ENCODE measurements at regions not wholly inside any gene's neighbourhood (a gene's known extent, or its start where the extent isn't known, plus 50 kb on each side); places are given as distances from the start of the nearest gene placed in this dataset.

- Histone ChIP-seq H3K9me3 (ENCODE audit: control insufficient read depth in 2 of 2, insufficient read depth in 1 of 2, low read depth in 1 of 2, low read length in 1 of 2) (peaks cover 0 to 3% of the 10 kb centered on the region in 2 donors), H3K36me3 (ENCODE audit: control insufficient read depth in 3 of 3, insufficient read depth in 2 of 3, low read depth in 1 of 3, low read length in 3 of 3) (no peaks in the 10 kb centered on the region), H3K4me1 (ENCODE audit: control insufficient read depth in 3 of 3, insufficient read depth in 2 of 3, low read depth in 1 of 3, low read length in 2 of 3) (no peaks in the 10 kb centered on the region), H3K27me3 (ENCODE audit: control insufficient read depth in 3 of 3, insufficient read depth in 3 of 3, low read length in 3 of 3) (no peaks in the 10 kb centered on the region), H3K4me3 (ENCODE audit: low read depth in 1 of 3, low read length in 3 of 3) (no peak overlapping the region), H3K27ac (ENCODE audit: low read depth in 1 of 3, low read length in 2 of 3) (no peak overlapping the region)
- DNase-seq (no peak), FAIRE-seq (no peak)
- 82 to 88% (median 83%) methylated on average over 6 of the region's 6 CpGs for WGBS, 3 donors
Measured at GRCh38 chr10:33942508-33942907, 608.0 kb upstream of the NRP1 start.

- FAIRE-seq = no peak
Measured at GRCh38 chr10:33939892-33940291, 605.4 kb upstream of the NRP1 start.

GRCh38 chr10:33939410-33939809 lies 604.9 kb upstream of the NRP1 start:
- Histone ChIP-seq H3K4me3 (ENCODE audit: low read depth in 1 of 3, low read length in 3 of 3) (no peak overlapping the region), H3K27ac (ENCODE audit: low read depth in 1 of 3, low read length in 2 of 3) (no peak overlapping the region), H3K36me3 (ENCODE audit: control insufficient read depth in 3 of 3, insufficient read depth in 2 of 3, low read depth in 1 of 3, low read length in 3 of 3) (no peaks in the 10 kb centered on the region), H3K9me3 (ENCODE audit: control insufficient read depth in 2 of 2, insufficient read depth in 1 of 2, low read depth in 1 of 2, low read length in 1 of 2) (no peaks in the 10 kb centered on the region), H3K4me1 (ENCODE audit: control insufficient read depth in 3 of 3, insufficient read depth in 2 of 3, low read depth in 1 of 3, low read length in 2 of 3) (no peaks in the 10 kb centered on the region), H3K27me3 (ENCODE audit: control insufficient read depth in 3 of 3, insufficient read depth in 3 of 3, low read length in 3 of 3) (no peaks in the 10 kb centered on the region)
- FAIRE-seq = no peak
- DNase-seq = no peak
- WGBS, 3 donors = 85 to 91% (median 91%) methylated on average over 4 of the region's 4 CpGs

More at GRCh38 chr10:33939892-33940291, 605.4 kb upstream of the NRP1 start:
- Histone ChIP-seq H3K27me3 (ENCODE audit: control insufficient read depth in 3 of 3, insufficient read depth in 3 of 3, low read length in 3 of 3) (no peaks in the 10 kb centered on the region), H3K9me3 (ENCODE audit: control insufficient read depth in 2 of 2, insufficient read depth in 1 of 2, low read depth in 1 of 2, low read length in 1 of 2) (no peaks in the 10 kb centered on the region), H3K4me1 (ENCODE audit: control insufficient read depth in 3 of 3, insufficient read depth in 2 of 3, low read depth in 1 of 3, low read length in 2 of 3) (no peaks in the 10 kb centered on the region), H3K4me3 (ENCODE audit: low read depth in 1 of 3, low read length in 3 of 3) (no peak overlapping the region), H3K36me3 (ENCODE audit: control insufficient read depth in 3 of 3, insufficient read depth in 2 of 3, low read depth in 1 of 3, low read length in 3 of 3) (no peaks in the 10 kb centered on the region), H3K27ac (ENCODE audit: low read depth in 1 of 3, low read length in 2 of 3) (no peak overlapping the region)
- 48 to 86% (median 74%) methylated on average over 3 of the region's 3 CpGs for WGBS, 3 donors
- DNase-seq = peak in 1 of 2 donors; percentile 1

GRCh38 chr10:33938001-33938400 lies 603.5 kb upstream of the NRP1 start:
- FAIRE-seq (no peak), DNase-seq (no peak)
- Histone ChIP-seq H3K9me3 (ENCODE audit: control insufficient read depth in 2 of 2, insufficient read depth in 1 of 2, low read depth in 1 of 2, low read length in 1 of 2) (no peaks in the 10 kb centered on the region), H3K4me3 (ENCODE audit: low read depth in 1 of 3, low read length in 3 of 3) (no peak overlapping the region), H3K36me3 (ENCODE audit: control insufficient read depth in 3 of 3, insufficient read depth in 2 of 3, low read depth in 1 of 3, low read length in 3 of 3) (no peaks in the 10 kb centered on the region), H3K4me1 (ENCODE audit: control insufficient read depth in 3 of 3, insufficient read depth in 2 of 3, low read depth in 1 of 3, low read length in 2 of 3) (no peaks in the 10 kb centered on the region), H3K27ac (ENCODE audit: low read depth in 1 of 3, low read length in 2 of 3) (no peak overlapping the region), H3K27me3 (ENCODE audit: control insufficient read depth in 3 of 3, insufficient read depth in 3 of 3, low read length in 3 of 3) (no peaks in the 10 kb centered on the region)
- WGBS, 3 donors = 35 to 68% (median 49%) methylated on average over 3 of the region's 3 CpGs

GRCh38 chr10:33937036-33937730 lies 602.7 kb upstream of the NRP1 start:
- no peaks in the 10 kb centered on the region for H3K9me3 ChIP-seq (ENCODE audit: control insufficient read depth in 2 of 2, insufficient read depth in 1 of 2, low read depth in 1 of 2, low read length in 1 of 2)
- no peaks in the 10 kb centered on the region for H3K4me1 ChIP-seq (ENCODE audit: control insufficient read depth in 3 of 3, insufficient read depth in 2 of 3, low read depth in 1 of 3, low read length in 2 of 3)
- FAIRE-seq = no peak
- H3K4me3 ChIP-seq (ENCODE audit: low read depth in 1 of 3, low read length in 3 of 3) = no peak overlapping the region
- no peaks in the 10 kb centered on the region for H3K27me3 ChIP-seq (ENCODE audit: control insufficient read depth in 3 of 3, insufficient read depth in 3 of 3, low read length in 3 of 3)
- no peak overlapping the region for H3K27ac ChIP-seq (ENCODE audit: low read depth in 1 of 3, low read length in 2 of 3)
- 69 to 78% (median 78%) methylated on average over 15 of the region's 15 CpGs for WGBS, 3 donors
- DNase-seq = no peak
- no peaks in the 10 kb centered on the region for H3K36me3 ChIP-seq (ENCODE audit: control insufficient read depth in 3 of 3, insufficient read depth in 2 of 3, low read depth in 1 of 3, low read length in 3 of 3)

GRCh38 chr10:33935350-33935749 lies 600.9 kb upstream of the NRP1 start:
- Histone ChIP-seq H3K27ac (ENCODE audit: low read depth in 1 of 3, low read length in 2 of 3) (no peak overlapping the region), H3K9me3 (ENCODE audit: control insufficient read depth in 2 of 2, insufficient read depth in 1 of 2, low read depth in 1 of 2, low read length in 1 of 2) (no peaks in the 10 kb centered on the region), H3K27me3 (ENCODE audit: control insufficient read depth in 3 of 3, insufficient read depth in 3 of 3, low read length in 3 of 3) (no peaks in the 10 kb centered on the region), H3K4me3 (ENCODE audit: low read depth in 1 of 3, low read length in 3 of 3) (no peak overlapping the region), H3K36me3 (ENCODE audit: control insufficient read depth in 3 of 3, insufficient read depth in 2 of 3, low read depth in 1 of 3, low read length in 3 of 3) (no peaks in the 10 kb centered on the region), H3K4me1 (ENCODE audit: control insufficient read depth in 3 of 3, insufficient read depth in 2 of 3, low read depth in 1 of 3, low read length in 2 of 3) (no peaks in the 10 kb centered on the region)
- no peak for DNase-seq
- 72 to 76% (median 75%) methylated on average over 3 of the region's 3 CpGs for WGBS, 3 donors
- no peak for FAIRE-seq

GRCh38 chr10:33930079-33930478 lies 595.6 kb upstream of the NRP1 start:
- FAIRE-seq = no peak
- no peaks in the 10 kb centered on the region for H3K9me3 ChIP-seq (ENCODE audit: control insufficient read depth in 2 of 2, insufficient read depth in 1 of 2, low read depth in 1 of 2, low read length in 1 of 2)
- H3K27ac ChIP-seq (ENCODE audit: low read depth in 1 of 3, low read length in 2 of 3) = no peak overlapping the region
- WGBS, 3 donors = 40 to 61% (median 50%) methylated on average over 1 of the region's 1 CpG
- H3K4me3 ChIP-seq (ENCODE audit: low read depth in 1 of 3, low read length in 3 of 3) = no peak overlapping the region
- no peaks in the 10 kb centered on the region for H3K27me3 ChIP-seq (ENCODE audit: control insufficient read depth in 3 of 3, insufficient read depth in 3 of 3, low read length in 3 of 3)
- no peaks in the 10 kb centered on the region for H3K4me1 ChIP-seq (ENCODE audit: control insufficient read depth in 3 of 3, insufficient read depth in 2 of 3, low read depth in 1 of 3, low read length in 2 of 3)
- DNase-seq = no peak
- no peaks in the 10 kb centered on the region for H3K36me3 ChIP-seq (ENCODE audit: control insufficient read depth in 3 of 3, insufficient read depth in 2 of 3, low read depth in 1 of 3, low read length in 3 of 3)

GRCh38 chr10:33927347-33927746 lies 592.9 kb upstream of the NRP1 start:
- H3K4me3 ChIP-seq (ENCODE audit: low read depth in 1 of 3, low read length in 3 of 3) = no peak overlapping the region
- H3K27me3 ChIP-seq (ENCODE audit: control insufficient read depth in 3 of 3, insufficient read depth in 3 of 3, low read length in 3 of 3) = no peaks in the 10 kb centered on the region
- H3K36me3 ChIP-seq (ENCODE audit: control insufficient read depth in 3 of 3, insufficient read depth in 2 of 3, low read depth in 1 of 3, low read length in 3 of 3) = no peaks in the 10 kb centered on the region
- FAIRE-seq = no peak
- no peaks in the 10 kb centered on the region for H3K4me1 ChIP-seq (ENCODE audit: control insufficient read depth in 3 of 3, insufficient read depth in 2 of 3, low read depth in 1 of 3, low read length in 2 of 3)
- 74 to 84% (median 75%) methylated on average over 7 of the region's 7 CpGs for WGBS, 3 donors
- DNase-seq = no peak
- H3K9me3 ChIP-seq (ENCODE audit: control insufficient read depth in 2 of 2, insufficient read depth in 1 of 2, low read depth in 1 of 2, low read length in 1 of 2) = peaks cover 0 to 7% of the 10 kb centered on the region in 2 donors
- H3K27ac ChIP-seq (ENCODE audit: low read depth in 1 of 3, low read length in 2 of 3) = no peak overlapping the region

Data from small intestine (tissue), 7 donors.